ENCODE measurements at regions not wholly inside any gene's neighbourhood (a gene's known extent, or its start where the extent isn't known, plus 50 kb on each side); places are given as distances from the start of the nearest gene placed in this dataset.

DNA sequence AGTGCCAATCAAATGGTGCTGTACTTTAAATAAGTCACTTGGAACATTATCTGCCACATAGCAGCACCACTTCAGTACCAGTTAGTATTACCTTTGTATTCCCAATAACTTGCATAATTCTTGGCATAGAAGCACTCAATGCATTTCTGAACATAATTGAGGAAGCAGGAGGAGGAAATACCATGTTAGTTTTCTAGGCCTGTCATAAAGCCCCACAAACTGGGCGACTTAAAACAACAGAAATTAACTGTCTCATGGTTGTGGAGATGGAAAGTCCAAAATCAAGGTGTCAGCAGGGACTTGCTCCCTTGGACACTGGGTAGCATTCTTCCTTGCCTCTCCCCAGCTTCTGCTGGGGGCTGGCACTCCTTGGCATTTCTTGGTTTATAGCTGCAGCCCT lies 296.2 kb downstream of the HS3ST1 start:
- TF ChIP-seq, protein P1, sequence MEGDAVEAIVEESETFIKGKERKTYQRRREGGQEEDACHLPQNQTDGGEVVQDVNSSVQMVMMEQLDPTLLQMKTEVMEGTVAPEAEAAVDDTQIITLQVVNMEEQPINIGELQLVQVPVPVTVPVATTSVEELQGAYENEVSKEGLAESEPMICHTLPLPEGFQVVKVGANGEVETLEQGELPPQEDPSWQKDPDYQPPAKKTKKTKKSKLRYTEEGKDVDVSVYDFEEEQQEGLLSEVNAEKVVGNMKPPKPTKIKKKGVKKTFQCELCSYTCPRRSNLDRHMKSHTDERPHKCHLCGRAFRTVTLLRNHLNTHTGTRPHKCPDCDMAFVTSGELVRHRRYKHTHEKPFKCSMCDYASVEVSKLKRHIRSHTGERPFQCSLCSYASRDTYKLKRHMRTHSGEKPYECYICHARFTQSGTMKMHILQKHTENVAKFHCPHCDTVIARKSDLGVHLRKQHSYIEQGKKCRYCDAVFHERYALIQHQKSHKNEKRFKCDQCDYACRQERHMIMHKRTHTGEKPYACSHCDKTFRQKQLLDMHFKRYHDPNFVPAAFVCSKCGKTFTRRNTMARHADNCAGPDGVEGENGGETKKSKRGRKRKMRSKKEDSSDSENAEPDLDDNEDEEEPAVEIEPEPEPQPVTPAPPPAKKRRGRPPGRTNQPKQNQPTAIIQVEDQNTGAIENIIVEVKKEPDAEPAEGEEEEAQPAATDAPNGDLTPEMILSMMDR (IDR thresholded peaks at IDR 0.05) = no peak
- TF ChIP-seq POLR2A (IDR thresholded peaks at IDR 0.05) = no peak
